A673 (cell line): ENCODE measurements at regions not wholly inside any gene's neighbourhood (a gene's known extent, or its start where the extent isn't known, plus 50 kb on each side); places are given as distances from the start of the nearest gene placed in this dataset.

Source experiments
- EZH2 ChIP-seq: fragments of 200-600 bp; sonication (generic); IDR thresholded peaks from 2 replicates; pipeline ENCODE4 v1.6.1; 2017; ENCODE audit warnings: borderline replicate concordance, low read depth, mild to moderate bottlenecking, mixed read lengths, antibody characterized with exemption, low read length; ENCODE audit not compliant: poor library complexity, severe bottlenecking
- TF ChIP-seq, protein P1 (sequence below): fragments of 300-800, 200-600 bp; sonication (generic); conservative IDR thresholded peaks from 2 replicates; pipeline ENCODE4 v1.5.1; 2017; ENCODE audit warnings: low read depth, mild to moderate bottlenecking, antibody characterized with exemption, low read length, moderate library complexity, mixed read lengths

DNA sequence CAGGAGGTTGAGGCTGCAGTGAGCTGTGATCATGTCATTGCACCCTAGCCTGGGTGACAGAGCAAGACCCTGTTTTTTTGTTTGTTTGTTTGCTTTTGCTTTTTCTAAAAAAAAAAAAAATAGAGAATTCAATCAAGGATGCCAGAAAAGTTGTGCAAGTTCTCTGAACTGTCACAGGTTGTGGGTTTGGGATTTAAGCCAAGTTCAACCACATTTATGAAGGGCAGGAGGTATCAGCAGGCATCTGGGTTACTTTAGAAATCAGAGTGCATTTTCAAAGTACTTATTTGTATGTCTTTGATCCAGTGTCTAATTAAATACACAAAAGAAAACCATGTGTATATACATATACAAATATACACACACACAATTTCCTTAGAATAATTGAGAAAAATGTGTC is 151.2 kb upstream of the MINDY3 start:
- TF ChIP-seq, protein P1, sequence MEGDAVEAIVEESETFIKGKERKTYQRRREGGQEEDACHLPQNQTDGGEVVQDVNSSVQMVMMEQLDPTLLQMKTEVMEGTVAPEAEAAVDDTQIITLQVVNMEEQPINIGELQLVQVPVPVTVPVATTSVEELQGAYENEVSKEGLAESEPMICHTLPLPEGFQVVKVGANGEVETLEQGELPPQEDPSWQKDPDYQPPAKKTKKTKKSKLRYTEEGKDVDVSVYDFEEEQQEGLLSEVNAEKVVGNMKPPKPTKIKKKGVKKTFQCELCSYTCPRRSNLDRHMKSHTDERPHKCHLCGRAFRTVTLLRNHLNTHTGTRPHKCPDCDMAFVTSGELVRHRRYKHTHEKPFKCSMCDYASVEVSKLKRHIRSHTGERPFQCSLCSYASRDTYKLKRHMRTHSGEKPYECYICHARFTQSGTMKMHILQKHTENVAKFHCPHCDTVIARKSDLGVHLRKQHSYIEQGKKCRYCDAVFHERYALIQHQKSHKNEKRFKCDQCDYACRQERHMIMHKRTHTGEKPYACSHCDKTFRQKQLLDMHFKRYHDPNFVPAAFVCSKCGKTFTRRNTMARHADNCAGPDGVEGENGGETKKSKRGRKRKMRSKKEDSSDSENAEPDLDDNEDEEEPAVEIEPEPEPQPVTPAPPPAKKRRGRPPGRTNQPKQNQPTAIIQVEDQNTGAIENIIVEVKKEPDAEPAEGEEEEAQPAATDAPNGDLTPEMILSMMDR, result no peak
- TF ChIP-seq EZH2, result no peak
